ENCODE measurements at regions not wholly inside any gene's neighbourhood (a gene's known extent, or its start where the extent isn't known, plus 50 kb on each side); places are given as distances from the start of the nearest gene placed in this dataset.
"Not testable (repeated sequence)": the region's sequence is repeated elsewhere in the genome, so short reads cannot be mapped to it uniquely, and the experiment has no call there.

- no peak overlapping the region for H3K27ac ChIP-seq (ENCODE audit: low read length)
- no peak overlapping the region for H3K9ac ChIP-seq (ENCODE audit: low read length in 2 of 2)
- no peaks in the 10 kb centered on the region for H3K4me1 ChIP-seq (ENCODE audit: control insufficient read depth, insufficient read depth, low read length)
- H3K9me3 ChIP-seq (ENCODE audit: control insufficient read depth in 2 of 2, low read length in 2 of 2) = no peaks in the 10 kb centered on the region
- no peak overlapping the region for H3K4me3 ChIP-seq (ENCODE audit: low read length in 2 of 2)
- H3K27me3 ChIP-seq (ENCODE audit: control insufficient read depth in 1 of 2, insufficient read depth in 2 of 2, low read length in 2 of 2) = no peaks in the 10 kb centered on the region
- no peaks in the 10 kb centered on the region for H3K36me3 ChIP-seq (ENCODE audit: control insufficient read depth in 2 of 2, insufficient read depth in 2 of 2, low read length in 2 of 2)
Measured at GRCh38 chr17:63203652-63204051, 237.6 kb downstream of the TANC2 start.

GRCh38 chr17:63221939-63222338 lies 224.2 kb downstream of the CYB561 start:
- no peaks in the 10 kb centered on the region for H3K27me3 ChIP-seq (ENCODE audit: control insufficient read depth in 1 of 2, insufficient read depth in 2 of 2, low read length in 2 of 2)
- H3K27ac ChIP-seq (ENCODE audit: low read length) = no peak overlapping the region
- no peaks in the 10 kb centered on the region for H3K36me3 ChIP-seq (ENCODE audit: control insufficient read depth in 2 of 2, insufficient read depth in 2 of 2, low read length in 2 of 2)
- H3K4me3 ChIP-seq (ENCODE audit: low read length in 2 of 2) = no peak overlapping the region
- H3K9ac ChIP-seq (ENCODE audit: low read length in 2 of 2) = no peak overlapping the region
- H3K9me3 ChIP-seq (ENCODE audit: control insufficient read depth in 2 of 2, low read length in 2 of 2) = no peaks in the 10 kb centered on the region
- H3K4me1 ChIP-seq (ENCODE audit: control insufficient read depth, insufficient read depth, low read length) = no peaks in the 10 kb centered on the region

- no peak overlapping the region for H3K4me3 ChIP-seq (ENCODE audit: low read length in 2 of 2)
- H3K27ac ChIP-seq (ENCODE audit: low read length) = no peak overlapping the region
- H3K36me3 ChIP-seq (ENCODE audit: control insufficient read depth in 2 of 2, insufficient read depth in 2 of 2, low read length in 2 of 2) = no peaks in the 10 kb centered on the region
- H3K4me1 ChIP-seq (ENCODE audit: control insufficient read depth, insufficient read depth, low read length) = no peaks in the 10 kb centered on the region
- H3K9me3 ChIP-seq (ENCODE audit: control insufficient read depth in 2 of 2, low read length in 2 of 2) = no peaks in the 10 kb centered on the region
- no peaks in the 10 kb centered on the region for H3K27me3 ChIP-seq (ENCODE audit: control insufficient read depth in 1 of 2, insufficient read depth in 2 of 2, low read length in 2 of 2)
- no peak overlapping the region for H3K9ac ChIP-seq (ENCODE audit: low read length in 2 of 2)
Measured at GRCh38 chr17:63222655-63223054, 223.5 kb downstream of the CYB561 start.

GRCh38 chr17:63223212-63223911 lies 222.7 kb downstream of the CYB561 start:
- no peaks in the 10 kb centered on the region for H3K9me3 ChIP-seq (ENCODE audit: control insufficient read depth in 2 of 2, low read length in 2 of 2)

GRCh38 chr17:63224644-63225043 lies 221.5 kb downstream of the CYB561 start:
- H3K9ac ChIP-seq (ENCODE audit: low read length in 2 of 2) = no peak overlapping the region
- H3K27me3 ChIP-seq (ENCODE audit: control insufficient read depth in 1 of 2, insufficient read depth in 2 of 2, low read length in 2 of 2) = no peaks in the 10 kb centered on the region
- no peak overlapping the region for H3K4me3 ChIP-seq (ENCODE audit: low read length in 2 of 2)
- H3K36me3 ChIP-seq (ENCODE audit: control insufficient read depth in 2 of 2, insufficient read depth in 2 of 2, low read length in 2 of 2) = no peaks in the 10 kb centered on the region
- H3K9me3 ChIP-seq (ENCODE audit: control insufficient read depth in 2 of 2, low read length in 2 of 2) = no peaks in the 10 kb centered on the region
- no peaks in the 10 kb centered on the region for H3K4me1 ChIP-seq (ENCODE audit: control insufficient read depth, insufficient read depth, low read length)
- H3K27ac ChIP-seq (ENCODE audit: low read length) = no peak overlapping the region

More at GRCh38 chr17:63223212-63223911, 222.7 kb downstream of the CYB561 start:
- no peak overlapping the region for H3K9ac ChIP-seq (ENCODE audit: low read length in 2 of 2)
- H3K27ac ChIP-seq (ENCODE audit: low read length) = no peak overlapping the region
- H3K4me3 ChIP-seq (ENCODE audit: low read length in 2 of 2) = no peak overlapping the region
- no peaks in the 10 kb centered on the region for H3K27me3 ChIP-seq (ENCODE audit: control insufficient read depth in 1 of 2, insufficient read depth in 2 of 2, low read length in 2 of 2)
- H3K4me1 ChIP-seq (ENCODE audit: control insufficient read depth, insufficient read depth, low read length) = no peaks in the 10 kb centered on the region
- H3K36me3 ChIP-seq (ENCODE audit: control insufficient read depth in 2 of 2, insufficient read depth in 2 of 2, low read length in 2 of 2) = no peaks in the 10 kb centered on the region

GRCh38 chr17:63226720-63227119 lies 219.4 kb downstream of the CYB561 start:
- H3K4me3 ChIP-seq (ENCODE audit: low read length in 2 of 2); H3K9me3 ChIP-seq (ENCODE audit: control insufficient read depth in 2 of 2, low read length in 2 of 2); H3K27ac ChIP-seq (ENCODE audit: low read length); H3K36me3 ChIP-seq (ENCODE audit: control insufficient read depth in 2 of 2, insufficient read depth in 2 of 2, low read length in 2 of 2); H3K4me1 ChIP-seq (ENCODE audit: control insufficient read depth, insufficient read depth, low read length); H3K9ac ChIP-seq (ENCODE audit: low read length in 2 of 2); H3K27me3 ChIP-seq (ENCODE audit: control insufficient read depth in 1 of 2, insufficient read depth in 2 of 2, low read length in 2 of 2): not testable (repeated sequence)

- H3K9me3 ChIP-seq (ENCODE audit: control insufficient read depth in 2 of 2, low read length in 2 of 2); H3K27me3 ChIP-seq (ENCODE audit: control insufficient read depth in 1 of 2, insufficient read depth in 2 of 2, low read length in 2 of 2): not testable (repeated sequence)
Measured at GRCh38 chr17:63231015-63231620, 215.0 kb downstream of the CYB561 start.

GRCh38 chr17:63232565-63233310 lies 213.4 kb downstream of the CYB561 start:
- no peak overlapping the region for H3K4me3 ChIP-seq (ENCODE audit: low read length in 2 of 2)
- H3K4me1 ChIP-seq (ENCODE audit: control insufficient read depth, insufficient read depth, low read length) = no peaks in the 10 kb centered on the region
- H3K9me3 ChIP-seq (ENCODE audit: control insufficient read depth in 2 of 2, low read length in 2 of 2) = peaks cover 3% of the 10 kb centered on the region in 2 donors
- no peaks in the 10 kb centered on the region for H3K27me3 ChIP-seq (ENCODE audit: control insufficient read depth in 1 of 2, insufficient read depth in 2 of 2, low read length in 2 of 2)
- no peaks in the 10 kb centered on the region for H3K36me3 ChIP-seq (ENCODE audit: control insufficient read depth in 2 of 2, insufficient read depth in 2 of 2, low read length in 2 of 2)
- no peak overlapping the region for H3K27ac ChIP-seq (ENCODE audit: low read length)
- H3K9ac ChIP-seq (ENCODE audit: low read length in 2 of 2) = no peak overlapping the region

More at GRCh38 chr17:63231015-63231620, 215.0 kb downstream of the CYB561 start:
- not testable (repeated sequence) for H3K4me1 ChIP-seq (ENCODE audit: control insufficient read depth, insufficient read depth, low read length); H3K4me3 ChIP-seq (ENCODE audit: low read length in 2 of 2); H3K9ac ChIP-seq (ENCODE audit: low read length in 2 of 2); H3K27ac ChIP-seq (ENCODE audit: low read length); H3K36me3 ChIP-seq (ENCODE audit: control insufficient read depth in 2 of 2, insufficient read depth in 2 of 2, low read length in 2 of 2)

- Histone ChIP-seq H3K4me1 (ENCODE audit: control insufficient read depth, insufficient read depth, low read length) (no peaks in the 10 kb centered on the region), H3K36me3 (ENCODE audit: control insufficient read depth in 2 of 2, insufficient read depth in 2 of 2, low read length in 2 of 2) (peaks cover 0 to 3% of the 10 kb centered on the region in 2 donors), H3K27ac (ENCODE audit: low read length) (no peak overlapping the region), H3K4me3 (ENCODE audit: low read length in 2 of 2) (no peak overlapping the region), H3K27me3 (ENCODE audit: control insufficient read depth in 1 of 2, insufficient read depth in 2 of 2, low read length in 2 of 2) (no peaks in the 10 kb centered on the region), H3K9me3 (ENCODE audit: control insufficient read depth in 2 of 2, low read length in 2 of 2) (peaks cover 5% of the 10 kb centered on the region in 2 donors), H3K9ac (ENCODE audit: low read length in 2 of 2) (no peak overlapping the region)
Measured at GRCh38 chr17:63240106-63240505, 206.0 kb downstream of the CYB561 start.

GRCh38 chr17:63246344-63246743 lies 199.8 kb downstream of the CYB561 start:
- Histone ChIP-seq H3K4me1 (ENCODE audit: control insufficient read depth, insufficient read depth, low read length) (no peaks in the 10 kb centered on the region), H3K27ac (ENCODE audit: low read length) (no peak overlapping the region), H3K36me3 (ENCODE audit: control insufficient read depth in 2 of 2, insufficient read depth in 2 of 2, low read length in 2 of 2) (no peaks in the 10 kb centered on the region), H3K9ac (ENCODE audit: low read length in 2 of 2) (no peak overlapping the region), H3K4me3 (ENCODE audit: low read length in 2 of 2) (no peak overlapping the region), H3K27me3 (ENCODE audit: control insufficient read depth in 1 of 2, insufficient read depth in 2 of 2, low read length in 2 of 2) (no peaks in the 10 kb centered on the region), H3K9me3 (ENCODE audit: control insufficient read depth in 2 of 2, low read length in 2 of 2) (peaks cover 5% of the 10 kb centered on the region in 2 donors)

GRCh38 chr17:63247706-63248105 lies 198.4 kb downstream of the CYB561 start:
- no peak overlapping the region for H3K27ac ChIP-seq (ENCODE audit: low read length)
- H3K4me3 ChIP-seq (ENCODE audit: low read length in 2 of 2) = no peak overlapping the region
- H3K27me3 ChIP-seq (ENCODE audit: control insufficient read depth in 1 of 2, insufficient read depth in 2 of 2, low read length in 2 of 2) = no peaks in the 10 kb centered on the region
- no peak overlapping the region for H3K9ac ChIP-seq (ENCODE audit: low read length in 2 of 2)
- peaks cover 5% of the 10 kb centered on the region in 2 donors for H3K9me3 ChIP-seq (ENCODE audit: control insufficient read depth in 2 of 2, low read length in 2 of 2)
- no peaks in the 10 kb centered on the region for H3K36me3 ChIP-seq (ENCODE audit: control insufficient read depth in 2 of 2, insufficient read depth in 2 of 2, low read length in 2 of 2)
- H3K4me1 ChIP-seq (ENCODE audit: control insufficient read depth, insufficient read depth, low read length) = no peaks in the 10 kb centered on the region
